Parathyroid adenoma (tissue), 2 donors: ENCODE measurements at regions not wholly inside any gene's neighbourhood (a gene's known extent, or its start where the extent isn't known, plus 50 kb on each side); places are given as distances from the start of the nearest gene placed in this dataset.

ENCODE experiments used
- H2AFZ ChIP-seq: fragments of 300-600 bp; sonication (generic); one replicate; pipeline ENCODE4 v1.7.0; 2017; ENCODE audit warnings: antibody characterized with exemption, mild to moderate bottlenecking
- H3K27ac ChIP-seq: fragments of 300-600 bp; sonication (generic); one replicate; pipeline ENCODE4 v1.7.0; 2017
- H3K27me3 ChIP-seq: fragments of 300-600 bp; sonication (generic); one replicate; pipeline ENCODE4 v1.7.0; 2017; ENCODE audit warnings: low read length; ENCODE audit not compliant: control insufficient read depth, insufficient read depth
- H3K36me3 ChIP-seq: fragments of 300-600 bp; sonication (generic); one replicate; pipeline ENCODE4 v1.7.0; 2017; ENCODE audit warnings: low read length; ENCODE audit not compliant: control insufficient read depth, insufficient read depth
- H3K4me1 ChIP-seq: fragments of 300-600 bp; sonication (generic); one replicate; pipeline ENCODE4 v1.7.0; 2017; ENCODE audit warnings: control low read depth
- H3K4me2 ChIP-seq: fragments of 300-600 bp; sonication (generic); one replicate; pipeline ENCODE4 v1.7.0; 2017; ENCODE audit warnings: low read length
- H3K4me3 ChIP-seq: fragments of 300-600 bp; sonication (generic); one replicate; pipeline ENCODE4 v1.7.0; 2017; ENCODE audit warnings: low read depth, low read length
- H3K79me2 ChIP-seq: fragments of 300-600 bp; sonication (generic); one replicate; pipeline ENCODE4 v1.7.0; 2017; ENCODE audit warnings: control low read depth
- H3K9ac ChIP-seq: fragments of 300-600 bp; sonication (generic); one replicate; pipeline ENCODE4 v1.7.0; 2017; ENCODE audit warnings: mild to moderate bottlenecking
- H3K9me3 ChIP-seq: fragments of 300-600 bp; sonication (generic); one replicate; pipeline ENCODE4 v1.7.0; 2017; ENCODE audit warnings: low read length; ENCODE audit not compliant: control insufficient read depth
- CTCF ChIP-seq: fragments of 300-600 bp; sonication (generic); IDR thresholded peaks from one replicate; pipeline ENCODE4 v1.7.0; 2017; ENCODE audit warnings: antibody characterized with exemption, mild to moderate bottlenecking
- donor health status: primary hyperparathyroidism.

DNA sequence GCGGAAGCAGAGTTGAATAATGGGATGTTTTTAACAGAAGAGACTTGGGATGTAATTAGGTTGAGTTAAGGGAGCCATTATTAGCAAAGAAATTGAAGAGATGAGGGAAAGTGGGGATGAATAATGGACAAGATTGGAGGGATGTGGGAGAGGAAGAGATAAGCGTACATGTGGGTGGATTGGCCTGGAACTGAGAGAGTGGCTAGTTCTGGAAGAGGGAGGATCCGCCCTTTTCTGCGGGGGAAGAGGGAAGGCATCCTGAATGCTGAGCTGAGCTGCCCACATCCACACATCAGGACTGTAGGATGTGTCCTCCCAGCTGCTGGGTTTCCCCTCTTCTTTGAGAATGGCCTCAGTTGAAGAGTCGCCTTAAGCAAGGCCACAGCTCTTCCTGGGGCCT is 68.3 kb upstream of the CADM1 start:
- Histone ChIP-seq H3K9ac (no peak overlapping the region), H3K36me3 (no peaks in the 10 kb centered on the region), H3K79me2 (no peaks in the 10 kb centered on the region), H3K27ac (no peak overlapping the region), H3K27me3 (no peaks in the 10 kb centered on the region), H3K4me3 (no peak overlapping the region), H3K4me1 (no peaks in the 10 kb centered on the region), H2AFZ (no peak overlapping the region), H3K9me3 (no peaks in the 10 kb centered on the region), H3K4me2 (no peak overlapping the region)
- TF ChIP-seq CTCF: no peak

DNA sequence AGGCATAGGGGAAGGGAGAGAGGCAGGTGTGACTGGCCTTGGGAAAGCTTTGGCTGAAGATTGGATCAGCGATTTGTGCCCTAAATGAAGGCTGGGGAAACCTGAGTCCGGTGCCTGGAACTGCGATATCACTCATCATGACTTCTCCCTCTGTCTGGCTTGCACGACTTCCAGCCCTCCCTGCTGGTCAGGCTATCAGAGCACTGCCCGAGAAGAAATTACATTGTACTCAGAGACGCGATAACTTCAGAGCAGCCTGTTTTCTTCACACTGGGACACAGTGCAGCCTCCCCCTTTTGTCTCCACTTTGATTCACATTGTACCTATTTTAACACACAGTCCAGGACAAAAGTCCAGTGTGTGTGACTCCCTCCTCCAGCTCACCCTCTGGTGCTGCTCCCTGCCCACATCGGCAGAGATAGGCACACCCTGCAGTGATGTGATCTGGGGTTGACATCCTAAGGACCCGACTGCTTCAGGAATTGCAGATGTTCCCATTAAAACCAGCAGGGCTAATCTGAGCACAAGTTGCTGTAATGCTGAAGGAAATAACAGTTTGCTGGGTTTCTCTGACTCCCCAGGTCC is 62.1 kb upstream of the CADM1 start:
- H3K27me3 ChIP-seq: no peaks in the 10 kb centered on the region
- H3K9ac ChIP-seq: no peak overlapping the region
- H2AFZ ChIP-seq: no peak overlapping the region
- no peaks in the 10 kb centered on the region for H3K4me1 ChIP-seq
- no peaks in the 10 kb centered on the region for H3K79me2 ChIP-seq
- H3K4me3 ChIP-seq: no peak overlapping the region
- H3K27ac ChIP-seq: no peak overlapping the region
- no peaks in the 10 kb centered on the region for H3K36me3 ChIP-seq
- no peak for TF ChIP-seq CTCF
- no peak overlapping the region for H3K4me2 ChIP-seq
- H3K9me3 ChIP-seq: no peaks in the 10 kb centered on the region

DNA sequence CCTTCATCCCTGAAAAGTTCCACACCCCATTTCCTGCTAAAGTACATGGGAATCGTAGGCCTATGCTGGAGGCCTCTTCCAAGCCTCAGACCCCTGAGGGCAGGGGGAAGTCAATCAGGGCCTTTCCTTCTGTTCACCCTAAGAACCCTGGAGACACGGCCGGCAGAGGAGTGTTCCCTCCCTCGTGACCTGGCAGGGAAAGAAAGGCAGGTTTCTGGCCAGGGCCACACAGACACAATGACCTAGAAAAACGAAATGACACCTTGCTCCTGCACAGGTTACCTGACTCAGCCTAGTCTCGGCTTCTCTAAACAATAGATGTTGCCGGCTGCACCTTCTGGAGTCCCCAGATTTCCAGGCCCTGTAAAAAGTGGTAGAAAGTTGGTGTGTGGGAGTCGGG is 60.6 kb upstream of the CADM1 start:
- no peaks in the 10 kb centered on the region for H3K79me2 ChIP-seq
- H3K27ac ChIP-seq: no peak overlapping the region
- H3K27me3 ChIP-seq: no peaks in the 10 kb centered on the region
- H3K9me3 ChIP-seq: no peaks in the 10 kb centered on the region
- no peaks in the 10 kb centered on the region for H3K36me3 ChIP-seq
- H3K4me2 ChIP-seq: no peak overlapping the region
- TF ChIP-seq CTCF: no peak
- no peak overlapping the region for H3K4me3 ChIP-seq
- no peak overlapping the region for H3K9ac ChIP-seq
- no peak overlapping the region for H2AFZ ChIP-seq
- no peaks in the 10 kb centered on the region for H3K4me1 ChIP-seq

- H3K79me2 ChIP-seq: no peaks in the 10 kb centered on the region
- no peak overlapping the region for H3K27ac ChIP-seq
- no peak for TF ChIP-seq CTCF
- H3K36me3 ChIP-seq: no peaks in the 10 kb centered on the region
- H2AFZ ChIP-seq: no peak overlapping the region
- H3K27me3 ChIP-seq: no peaks in the 10 kb centered on the region
- no peak overlapping the region for H3K9ac ChIP-seq
- no peak overlapping the region for H3K4me2 ChIP-seq
- no peaks in the 10 kb centered on the region for H3K9me3 ChIP-seq
- H3K4me1 ChIP-seq: no peaks in the 10 kb centered on the region
- no peak overlapping the region for H3K4me3 ChIP-seq
These were observed 56.9 kb upstream of the CADM1 start for GRCh38 chr11:115561116-115561515.

DNA sequence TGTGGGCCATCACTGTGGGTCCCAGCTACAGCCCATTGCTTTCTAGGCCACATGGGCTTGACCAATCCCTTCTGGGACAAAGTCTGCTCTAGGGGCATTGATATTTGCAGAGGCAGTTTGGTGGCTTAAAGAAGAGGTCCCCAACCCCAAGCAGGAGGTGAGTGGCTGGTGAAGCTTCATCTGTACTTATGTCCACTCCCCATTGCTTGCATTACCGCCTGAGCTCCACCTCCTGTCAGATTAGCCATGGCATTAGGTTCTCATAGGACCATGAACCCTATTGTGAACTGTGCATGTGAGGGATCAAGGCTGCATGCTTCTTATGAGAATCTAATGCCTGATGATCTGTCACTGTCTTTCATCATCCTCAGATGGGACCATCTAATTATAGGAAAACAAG is 54.4 kb upstream of the CADM1 start:
- H3K27ac ChIP-seq: no peak overlapping the region
- TF ChIP-seq CTCF: no peak
- no peak overlapping the region for H3K4me2 ChIP-seq
- no peak overlapping the region for H3K9ac ChIP-seq
- H3K79me2 ChIP-seq: no peaks in the 10 kb centered on the region
- H3K4me3 ChIP-seq: no peak overlapping the region
- no peak overlapping the region for H2AFZ ChIP-seq
- no peaks in the 10 kb centered on the region for H3K27me3 ChIP-seq
- H3K9me3 ChIP-seq: no peaks in the 10 kb centered on the region
- no peaks in the 10 kb centered on the region for H3K4me1 ChIP-seq
- H3K36me3 ChIP-seq: no peaks in the 10 kb centered on the region
